ENCODE measurements at regions not wholly inside any gene's neighbourhood (a gene's known extent, or its start where the extent isn't known, plus 50 kb on each side); places are given as distances from the start of the nearest gene placed in this dataset.

DNA sequence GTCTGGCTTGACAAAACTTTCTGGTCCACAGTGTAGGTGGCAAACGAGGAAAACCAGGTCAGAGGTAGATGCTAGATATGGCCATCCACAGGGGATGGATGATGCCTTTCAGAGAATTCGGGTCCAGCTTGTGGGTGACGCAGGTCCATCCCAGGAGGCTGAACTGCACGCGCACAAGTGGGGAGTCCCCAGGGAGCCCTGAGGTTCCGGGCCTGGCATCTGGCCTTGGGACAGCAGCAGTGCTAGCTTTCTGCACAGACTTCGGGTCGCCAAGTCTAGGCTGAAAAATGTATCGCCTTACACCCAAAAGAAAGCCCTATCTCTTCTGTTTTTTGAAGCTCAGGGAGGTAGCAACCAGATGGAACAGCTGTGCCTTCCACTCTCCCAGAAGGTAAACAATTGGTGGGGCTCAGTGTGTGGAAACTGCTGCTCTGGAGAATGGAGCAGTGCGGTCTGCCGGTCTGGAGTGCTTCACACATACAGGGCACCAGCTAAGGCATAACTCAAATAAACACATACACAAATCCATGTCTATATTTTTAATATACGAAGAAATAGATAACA lies 119.3 kb upstream of the ACBD5 start:
- TF ChIP-seq POLR2A (IDR thresholded peaks at IDR 0.05; ENCODE audit: low read depth, low read length) (no peak), SPI1 (IDR thresholded peaks at IDR 0.05; ENCODE audit: low read depth, low read length) (no peak), POLR2AphosphoS5 (IDR thresholded peaks at IDR 0.05; ENCODE audit: low read depth, low read length) (no peak), PAX5 (IDR thresholded peaks at IDR 0.05; ENCODE audit: insufficient read depth, low read length, severe bottlenecking) (no peak), TAF1 (IDR thresholded peaks at IDR 0.05; ENCODE audit: low read depth, low read length) (no peak)
